ENCODE measurements at regions not wholly inside any gene's neighbourhood (a gene's known extent, or its start where the extent isn't known, plus 50 kb on each side); places are given as distances from the start of the nearest gene placed in this dataset.

DNA sequence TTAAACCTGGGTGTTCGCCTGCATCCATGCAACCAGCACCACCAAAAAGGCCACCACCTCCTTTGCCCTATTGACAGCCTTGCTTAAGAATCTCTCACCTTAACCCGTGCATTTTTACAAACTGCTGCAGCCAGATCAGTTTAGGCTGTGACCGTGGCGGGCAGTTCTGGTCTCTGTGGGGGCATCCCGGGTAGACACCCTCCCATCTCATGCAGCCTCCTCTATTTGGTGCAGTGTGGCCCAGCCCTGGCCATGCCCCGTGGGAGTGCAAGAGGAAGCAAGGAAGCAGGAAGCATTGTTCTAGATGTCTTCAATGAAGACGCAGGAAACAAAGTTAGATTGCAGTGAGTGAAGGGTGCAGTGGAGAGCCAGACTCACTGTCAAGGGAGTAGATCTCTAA, 108.8 kb upstream of the MVB12B start:
- H3K36me3 ChIP-seq (replicated peaks in 1 of 2) = no peaks in the 10 kb centered on the region
- no peaks in the 10 kb centered on the region for H3K4me1 ChIP-seq (replicated peaks in 1 of 2)
- intact Hi-C loops (cut with DNase I) = no loop called here
- no peak for DNase-seq
- H3K9me3 ChIP-seq (replicated peaks in 1 of 3) = peaks cover 0 to 4% (median 0%) of the 10 kb centered on the region in 3 donors
- no peak for TF ChIP-seq POLR2A (IDR thresholded peaks at IDR 0.05)
- TF ChIP-seq, protein P1, sequence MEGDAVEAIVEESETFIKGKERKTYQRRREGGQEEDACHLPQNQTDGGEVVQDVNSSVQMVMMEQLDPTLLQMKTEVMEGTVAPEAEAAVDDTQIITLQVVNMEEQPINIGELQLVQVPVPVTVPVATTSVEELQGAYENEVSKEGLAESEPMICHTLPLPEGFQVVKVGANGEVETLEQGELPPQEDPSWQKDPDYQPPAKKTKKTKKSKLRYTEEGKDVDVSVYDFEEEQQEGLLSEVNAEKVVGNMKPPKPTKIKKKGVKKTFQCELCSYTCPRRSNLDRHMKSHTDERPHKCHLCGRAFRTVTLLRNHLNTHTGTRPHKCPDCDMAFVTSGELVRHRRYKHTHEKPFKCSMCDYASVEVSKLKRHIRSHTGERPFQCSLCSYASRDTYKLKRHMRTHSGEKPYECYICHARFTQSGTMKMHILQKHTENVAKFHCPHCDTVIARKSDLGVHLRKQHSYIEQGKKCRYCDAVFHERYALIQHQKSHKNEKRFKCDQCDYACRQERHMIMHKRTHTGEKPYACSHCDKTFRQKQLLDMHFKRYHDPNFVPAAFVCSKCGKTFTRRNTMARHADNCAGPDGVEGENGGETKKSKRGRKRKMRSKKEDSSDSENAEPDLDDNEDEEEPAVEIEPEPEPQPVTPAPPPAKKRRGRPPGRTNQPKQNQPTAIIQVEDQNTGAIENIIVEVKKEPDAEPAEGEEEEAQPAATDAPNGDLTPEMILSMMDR (IDR thresholded peaks at IDR 0.05) = no peak
- H3K4me3 ChIP-seq = no peak overlapping the region
- peaks cover 23% of the 10 kb centered on the region for H3K27me3 ChIP-seq
- no peak overlapping the region for H3K27ac ChIP-seq
- WGBS, 4 donors = 63 to 82% (median 73%) methylated on average over 5 to 7 of the region's 7 CpGs

DNA sequence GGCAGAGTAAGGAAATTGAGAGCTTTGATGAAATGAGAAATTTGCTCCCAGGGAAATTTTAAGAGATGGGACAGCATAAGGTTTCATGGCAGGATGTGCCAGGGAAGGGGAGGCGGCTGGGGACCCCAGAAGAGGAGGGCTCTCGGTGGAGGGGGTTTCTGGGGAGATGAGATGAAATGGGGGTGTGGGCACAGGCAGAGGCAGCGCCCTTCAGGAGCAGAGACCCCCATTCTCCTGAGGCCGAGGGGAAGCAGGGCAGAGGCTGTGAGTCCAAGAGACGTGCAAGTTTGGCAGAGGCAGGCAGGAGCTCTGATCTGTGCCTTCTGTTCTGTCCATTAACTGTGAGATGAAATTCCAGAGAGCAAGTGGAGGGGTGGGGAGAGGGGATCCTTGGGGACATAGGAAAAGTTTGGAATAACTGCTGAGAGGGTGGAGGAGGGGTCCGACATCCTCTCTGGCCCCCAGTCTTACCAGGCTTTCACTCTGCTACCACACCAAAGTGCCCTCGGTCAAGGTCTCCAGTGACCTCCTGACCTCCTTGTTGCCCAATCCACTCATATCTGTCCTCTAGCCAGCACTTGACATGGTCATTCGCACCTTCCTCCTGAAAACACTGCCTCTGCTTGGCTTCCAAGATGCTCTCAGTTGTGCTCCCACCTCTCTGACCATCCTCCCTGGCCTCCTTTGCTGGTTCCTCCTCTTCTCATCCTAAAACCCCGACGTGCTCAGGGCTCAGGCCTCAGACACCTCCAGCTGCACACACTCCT, 108.1 kb upstream of the MVB12B start:
- intact Hi-C loops (cut with DNase I) = no loop called here
- Histone ChIP-seq H3K4me3 (no peak overlapping the region), H3K9me3 (replicated peaks in 1 of 3) (no peaks in the 10 kb centered on the region), H3K4me1 (replicated peaks in 1 of 2) (no peaks in the 10 kb centered on the region), H3K27me3 (peaks cover 31% of the 10 kb centered on the region), H3K36me3 (replicated peaks in 1 of 2) (no peaks in the 10 kb centered on the region), H3K27ac (no peak overlapping the region)
- 82 to 89% (median 86%) methylated on average over 10 of the region's 10 CpGs for WGBS, 4 donors
- DNase-seq = no peak
- no peak for TF ChIP-seq POLR2A (IDR thresholded peaks at IDR 0.05)
- TF ChIP-seq, protein P1 (IDR thresholded peaks at IDR 0.05) = no peak

DNA sequence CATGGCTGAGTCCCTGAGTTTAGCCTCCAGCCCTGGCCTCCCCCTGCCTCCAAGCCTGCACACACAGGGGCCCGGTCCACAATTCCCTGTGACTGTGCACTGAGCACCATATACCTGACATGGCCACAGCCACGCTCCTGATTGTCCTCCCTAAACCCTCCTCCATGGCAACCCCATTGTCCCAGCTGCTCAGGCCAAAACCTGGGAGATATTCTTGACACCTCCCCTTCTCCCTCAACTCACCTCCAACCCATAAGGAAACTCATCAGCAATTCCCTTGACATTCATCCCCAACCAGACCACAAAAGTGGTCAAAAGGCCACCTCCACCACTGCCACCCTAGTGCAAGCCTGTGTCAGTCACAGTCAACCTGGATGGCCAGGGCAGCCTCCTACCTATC, 107.5 kb upstream of the MVB12B start:
- Histone ChIP-seq H3K4me3 (no peak overlapping the region), H3K27ac (no peak overlapping the region), H3K36me3 (replicated peaks in 1 of 2) (no peaks in the 10 kb centered on the region), H3K27me3 (peaks cover 31% of the 10 kb centered on the region), H3K9me3 (replicated peaks in 1 of 3) (no peaks in the 10 kb centered on the region), H3K4me1 (replicated peaks in 1 of 2) (no peaks in the 10 kb centered on the region)
- 93 to 100% (median 96%) methylated on average over 2 of the region's 2 CpGs for WGBS, 4 donors
- intact Hi-C loops (cut with DNase I) = no loop called here
- TF ChIP-seq POLR2A (IDR thresholded peaks at IDR 0.05) = no peak
- TF ChIP-seq, protein P1 (IDR thresholded peaks at IDR 0.05) = no peak
- DNase-seq = no peak

DNA sequence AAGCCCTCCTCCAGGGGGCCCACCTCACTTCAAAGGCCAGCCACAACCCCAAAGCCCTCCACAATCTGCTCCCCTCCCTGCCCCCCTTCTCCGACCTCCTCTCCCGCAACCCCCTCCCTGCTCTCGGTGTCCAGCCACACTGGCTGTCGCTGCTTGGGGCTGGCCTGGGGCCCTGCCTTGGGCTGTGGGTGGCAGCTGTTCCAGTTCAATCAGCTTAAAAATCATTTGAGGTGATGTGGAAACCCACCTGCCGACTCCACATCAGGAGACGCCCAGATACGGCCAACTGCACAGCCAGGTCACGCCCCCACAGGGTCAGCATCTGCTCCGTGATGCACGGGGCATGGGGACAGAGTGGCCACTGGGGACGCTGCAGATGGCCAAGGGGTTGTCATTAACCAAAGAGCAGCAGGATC, 107.0 kb upstream of the MVB12B start:
- H3K27me3 ChIP-seq = peaks cover 31% of the 10 kb centered on the region
- TF ChIP-seq, protein P1 (IDR thresholded peaks at IDR 0.05) = no peak
- TF ChIP-seq POLR2A (IDR thresholded peaks at IDR 0.05) = no peak

More for the DNA sequence above, 107.0 kb upstream of the MVB12B start:
- Histone ChIP-seq H3K27ac (no peak overlapping the region), H3K4me3 (no peak overlapping the region), H3K9me3 (replicated peaks in 1 of 3) (no peaks in the 10 kb centered on the region), H3K36me3 (replicated peaks in 1 of 2) (no peaks in the 10 kb centered on the region), H3K4me1 (replicated peaks in 1 of 2) (no peaks in the 10 kb centered on the region)
- intact Hi-C loops (cut with DNase I) = loop anchor here (10.0 kb wide), 2 partner anchors 655 to 805 kb away; no protein-coding TSS in a partner anchor
- DNase-seq = no peak
- 76 to 87% (median 83%) methylated on average over 11 of the region's 11 CpGs for WGBS, 4 donors
